IPS-18c (cell line): ENCODE measurements at regions not wholly inside any gene's neighbourhood (a gene's known extent, or its start where the extent isn't known, plus 50 kb on each side); places are given as distances from the start of the nearest gene placed in this dataset.

Experiments used
- H3K4me3 ChIP-seq: 2 replicates; pipeline ENCODE4 v1.7.0; 2013; ENCODE audit warnings: low read depth, mild to moderate bottlenecking, low read length, moderate library complexity; ENCODE audit not compliant: insufficient read depth
- H3K9me3 ChIP-seq: one replicate; pipeline ENCODE4 v1.6.1; 2013; ENCODE audit warnings: mild to moderate bottlenecking, low read length, moderate library complexity; ENCODE audit not compliant: control insufficient read depth, insufficient read depth

DNA sequence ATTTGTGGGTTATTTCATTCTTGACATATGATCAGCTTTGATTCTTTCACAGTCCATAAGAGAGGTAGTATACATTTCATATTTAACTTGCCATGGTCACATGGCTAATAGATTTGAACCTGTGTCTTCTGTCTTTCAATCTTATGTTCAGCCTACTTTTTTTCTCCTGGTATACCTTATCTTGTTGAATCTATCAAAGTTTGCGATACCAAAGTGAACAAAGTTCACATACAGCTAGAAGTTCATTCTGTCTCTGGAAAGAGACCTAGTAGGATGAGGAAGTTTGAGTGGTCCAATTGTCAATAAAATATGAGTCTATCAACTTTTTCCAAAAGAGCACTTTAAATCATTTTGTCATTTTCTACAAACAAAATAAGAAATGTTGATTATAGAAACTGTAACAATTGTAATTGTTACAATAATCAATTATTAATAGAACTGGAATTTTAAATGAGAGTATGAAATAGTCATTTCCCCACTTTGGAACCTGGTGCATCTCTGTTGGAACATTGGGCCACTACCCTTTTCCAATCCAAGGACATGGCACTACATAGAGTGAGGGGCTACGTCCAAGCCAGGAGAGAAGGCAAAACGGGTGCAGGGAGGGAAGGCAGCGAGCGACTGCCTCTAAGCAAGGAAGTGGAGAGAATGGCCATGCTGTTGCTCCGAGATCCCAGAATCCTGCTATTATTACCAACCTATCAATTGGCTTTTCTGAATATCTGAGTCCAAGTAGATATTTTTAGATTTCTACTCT lies 194.2 kb upstream of the FOXQ1 start:
- Histone ChIP-seq H3K4me3 (no peak overlapping the region), H3K9me3 (peaks cover 2% of the 10 kb centered on the region)

DNA sequence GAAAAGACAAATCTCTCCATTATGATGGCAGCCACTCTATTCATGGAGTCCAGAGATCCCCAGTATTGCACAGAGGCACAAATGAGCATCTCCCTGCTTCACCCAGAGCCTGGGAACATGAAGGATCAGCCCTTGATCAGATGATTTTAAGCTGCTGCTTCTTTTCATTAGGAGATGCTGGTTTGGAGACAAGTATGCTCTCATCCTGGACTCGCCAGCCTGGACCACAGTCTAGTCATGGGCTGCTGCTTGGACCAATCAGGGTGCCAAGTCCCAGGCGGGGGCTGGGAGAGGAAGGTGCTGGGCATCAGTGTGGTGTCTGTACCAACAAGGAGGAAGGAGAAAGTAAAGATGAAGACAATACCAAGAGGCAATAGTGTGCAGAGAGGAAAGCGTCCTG lies 195.7 kb upstream of the FOXQ1 start:
- Histone ChIP-seq H3K4me3 (no peak overlapping the region), H3K9me3 (peaks cover 2% of the 10 kb centered on the region)

DNA sequence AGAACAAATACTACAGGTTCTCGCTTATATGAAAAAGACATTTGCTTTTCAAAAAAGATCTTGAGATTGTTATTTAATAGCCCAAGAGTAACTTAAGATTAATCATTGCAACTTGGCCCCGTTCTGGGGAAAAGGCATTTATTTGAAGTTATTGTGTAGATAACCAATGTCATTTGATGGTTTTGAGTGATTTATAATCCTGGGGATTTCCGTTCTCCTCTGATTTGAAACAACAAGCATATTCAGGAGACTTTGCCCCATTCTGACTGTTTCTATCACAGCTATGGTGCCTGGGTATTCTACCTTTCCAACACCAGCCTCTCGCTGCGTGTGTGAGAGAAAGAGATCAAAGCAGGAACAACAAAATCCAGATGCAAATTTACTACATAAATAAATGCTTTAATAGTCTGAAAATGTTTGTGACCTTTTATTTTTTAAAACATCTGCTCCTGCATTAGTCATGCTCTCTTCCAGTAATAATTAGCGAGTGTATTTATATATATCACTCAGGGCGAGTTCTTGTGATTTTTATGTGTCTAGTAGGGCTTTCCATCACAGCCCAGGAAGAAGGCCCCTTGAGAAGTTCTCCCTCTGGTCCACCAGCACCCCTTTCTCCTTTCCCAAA lies 197.9 kb upstream of the FOXQ1 start:
- peaks cover 2% of the 10 kb centered on the region for H3K9me3 ChIP-seq
- H3K4me3 ChIP-seq, result no peak overlapping the region

DNA sequence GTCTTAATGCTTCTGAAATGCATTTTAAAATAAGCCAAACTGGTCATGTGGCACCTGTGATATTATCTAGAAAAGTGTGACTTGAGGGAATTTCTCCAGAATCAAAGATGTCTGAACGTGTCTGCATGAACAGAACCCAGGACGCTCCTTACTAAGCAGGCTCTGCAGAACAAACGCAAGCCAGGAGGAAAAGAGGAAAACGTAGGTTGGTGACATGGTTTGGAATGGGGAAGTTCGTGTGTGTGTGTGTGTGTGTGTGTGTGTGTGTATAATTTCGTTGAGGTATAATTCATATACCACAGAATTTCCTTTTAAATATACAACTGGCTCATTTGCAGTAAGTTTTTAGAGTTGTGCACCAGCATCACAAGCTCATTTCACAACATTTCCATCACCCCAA lies 200.5 kb upstream of the FOXQ1 start:
- Histone ChIP-seq H3K9me3 (peaks cover 6% of the 10 kb centered on the region), H3K4me3 (no peak overlapping the region)

DNA sequence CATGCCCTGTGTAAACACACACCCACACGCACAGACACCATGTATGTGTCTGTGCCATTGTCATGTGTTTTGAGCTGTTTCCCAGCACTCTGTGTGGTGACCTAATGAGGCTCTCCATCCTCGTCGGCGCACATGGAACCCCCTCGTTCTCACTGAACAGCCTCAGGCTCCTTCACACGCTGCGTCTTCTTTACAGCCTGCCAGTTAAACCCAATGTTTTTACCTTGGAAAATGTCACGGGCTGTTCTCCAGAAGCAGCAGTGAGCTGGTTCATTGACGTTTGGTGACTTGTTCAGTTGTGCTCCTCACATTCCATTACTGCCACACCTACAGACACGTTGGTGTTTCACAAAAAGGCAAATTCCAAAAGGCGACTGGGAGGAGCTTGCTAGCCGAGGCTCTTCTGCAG lies 201.0 kb upstream of the FOXQ1 start:
- H3K9me3 ChIP-seq, result peaks cover 6% of the 10 kb centered on the region
- H3K4me3 ChIP-seq, result no peak overlapping the region

DNA sequence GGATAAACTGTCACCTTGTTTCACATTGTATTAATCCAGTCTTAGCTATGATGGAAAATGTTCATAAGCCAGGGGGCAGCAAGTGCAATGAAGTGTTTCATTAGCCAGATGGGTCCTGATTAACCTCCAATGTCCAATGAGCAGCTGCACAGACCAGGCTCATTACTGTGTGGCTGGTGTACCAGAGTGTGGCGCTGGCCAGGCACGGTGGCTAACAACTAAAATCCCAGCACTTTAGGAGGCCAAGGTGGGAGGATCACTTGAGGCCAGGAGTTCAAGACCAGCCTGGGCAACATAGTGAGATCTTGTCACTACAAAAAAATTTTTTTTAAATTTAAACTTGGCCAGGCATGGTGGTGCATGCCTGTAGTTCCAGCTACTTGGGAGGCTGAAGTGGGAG lies 201.7 kb upstream of the FOXQ1 start:
- Histone ChIP-seq H3K9me3 (peaks cover 6% of the 10 kb centered on the region), H3K4me3 (no peak overlapping the region)

DNA sequence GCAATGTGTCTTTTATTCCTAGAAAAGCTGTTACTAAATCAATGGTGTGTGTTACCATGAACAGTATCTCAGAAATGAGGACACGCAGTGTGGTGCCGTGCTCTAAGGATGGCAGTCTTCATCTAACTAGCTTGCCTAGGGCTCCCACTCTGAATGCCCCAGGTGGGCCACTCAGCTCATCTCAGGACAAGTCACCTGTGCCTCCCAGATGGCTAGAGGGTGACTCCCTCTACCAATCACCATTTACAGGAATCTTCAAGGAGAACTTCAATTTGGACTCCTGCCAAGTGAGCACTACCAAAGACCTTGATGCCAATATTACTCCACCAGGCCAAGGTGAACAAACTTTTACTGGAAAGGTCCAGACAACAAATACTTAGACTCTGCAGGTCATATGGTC lies 202.8 kb upstream of the FOXQ1 start:
- H3K4me3 ChIP-seq, result no peak overlapping the region

DNA sequence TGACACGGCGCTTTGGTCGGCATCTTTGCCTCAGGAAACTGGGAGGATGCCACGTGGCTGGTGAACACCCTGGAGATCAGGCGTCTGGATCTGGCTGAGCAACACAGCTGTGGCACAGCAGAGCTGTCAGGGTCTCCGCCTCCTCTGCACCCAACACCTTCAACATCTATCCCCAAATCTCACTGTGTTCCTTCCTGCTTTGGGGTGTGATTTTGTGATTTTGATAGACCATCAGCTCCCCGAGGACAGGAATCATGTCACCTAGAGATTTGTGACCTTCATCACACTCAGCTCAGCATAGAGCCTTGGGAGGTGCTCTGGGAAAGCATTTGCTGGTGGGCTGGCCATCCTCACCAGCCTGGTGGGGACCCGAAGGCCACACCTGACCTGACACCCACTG lies 203.7 kb upstream of the FOXQ1 start:
- Histone ChIP-seq H3K9me3 (peaks cover 4% of the 10 kb centered on the region), H3K4me3 (no peak overlapping the region)

More for the DNA sequence above, 202.8 kb upstream of the FOXQ1 start:
- peaks cover 4% of the 10 kb centered on the region for H3K9me3 ChIP-seq

DNA sequence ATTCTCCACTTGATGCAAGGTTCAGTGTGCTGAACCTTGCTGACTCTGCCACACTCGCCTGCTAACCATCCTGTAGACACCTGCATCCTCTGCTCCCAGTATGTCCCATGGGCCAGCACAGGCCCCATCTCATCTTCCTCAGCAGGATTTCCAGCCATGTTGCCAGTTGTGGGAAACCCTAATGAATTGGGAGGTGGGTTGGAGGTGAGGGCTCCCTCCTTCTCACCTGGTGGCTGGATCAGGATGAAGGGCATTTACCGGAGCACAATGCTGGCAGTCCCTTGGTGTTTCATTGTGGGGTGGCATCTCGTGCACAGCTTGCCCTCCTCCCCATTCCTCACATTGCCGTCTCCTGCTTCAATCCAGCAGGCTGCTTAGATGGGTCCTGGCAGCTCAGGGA lies 204.3 kb upstream of the FOXQ1 start:
- Histone ChIP-seq H3K9me3 (peaks cover 4% of the 10 kb centered on the region), H3K4me3 (no peak overlapping the region)

DNA sequence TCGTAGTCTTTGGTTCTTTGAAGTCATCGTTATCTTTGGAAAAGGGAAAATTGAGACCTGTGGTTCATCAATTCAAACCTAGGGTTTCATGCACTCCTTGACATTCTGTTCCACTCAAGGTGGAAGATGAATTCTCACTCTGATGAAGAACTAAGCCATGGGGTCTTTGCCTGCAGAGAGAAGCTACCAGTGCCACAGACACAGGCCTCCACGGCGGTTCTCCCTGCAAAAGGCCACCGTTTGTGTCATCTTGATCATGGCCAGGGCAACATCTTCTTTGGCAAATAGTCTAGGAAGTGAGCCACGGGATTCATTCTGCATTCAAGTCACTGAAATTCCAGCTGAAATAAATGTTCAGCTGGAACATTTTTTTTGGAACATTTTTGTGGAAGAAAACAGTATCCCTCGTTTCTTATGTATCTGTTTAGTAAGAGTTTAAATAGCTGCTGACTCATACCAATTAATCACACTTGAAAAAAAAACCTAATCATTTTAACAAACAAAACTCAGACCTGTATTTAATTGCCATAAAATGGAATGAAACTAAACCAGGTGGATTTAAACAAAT lies 206.0 kb upstream of the FOXQ1 start:
- H3K9me3 ChIP-seq, result peaks cover 4% of the 10 kb centered on the region
- no peak overlapping the region for H3K4me3 ChIP-seq

DNA sequence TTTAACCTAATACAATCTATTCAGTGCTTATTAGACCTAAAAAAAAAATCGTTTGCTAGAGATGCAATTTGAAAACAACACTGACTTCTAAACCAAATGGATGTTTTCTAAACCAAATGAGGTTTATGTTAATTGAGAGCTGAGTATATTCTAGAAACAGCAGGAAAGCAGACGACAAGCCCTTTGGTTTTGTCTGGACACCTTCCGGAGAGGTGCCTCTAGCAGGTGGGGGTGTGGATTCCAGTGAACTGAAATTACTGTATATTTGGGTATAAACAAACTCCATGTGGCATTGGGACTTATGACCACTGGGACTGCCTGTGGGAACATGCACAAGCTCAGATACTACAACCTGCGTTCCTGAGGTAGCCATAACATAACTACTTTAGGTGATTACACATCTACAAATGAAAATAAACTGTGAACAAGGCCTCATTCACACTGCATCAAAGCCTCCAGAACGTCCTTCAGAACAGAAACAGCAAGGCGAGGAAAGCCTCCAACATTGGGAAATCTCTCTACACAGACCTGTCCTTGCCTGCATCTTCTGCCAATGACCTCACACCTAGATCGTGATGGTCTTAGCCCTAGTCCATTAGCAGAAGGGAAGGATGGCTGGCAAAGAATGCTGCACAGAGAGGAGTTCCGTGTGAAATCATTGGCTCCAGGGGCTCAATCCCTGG lies 206.8 kb upstream of the FOXQ1 start:
- H3K4me3 ChIP-seq, result no peak overlapping the region
- H3K9me3 ChIP-seq, result peaks cover 4% of the 10 kb centered on the region

DNA sequence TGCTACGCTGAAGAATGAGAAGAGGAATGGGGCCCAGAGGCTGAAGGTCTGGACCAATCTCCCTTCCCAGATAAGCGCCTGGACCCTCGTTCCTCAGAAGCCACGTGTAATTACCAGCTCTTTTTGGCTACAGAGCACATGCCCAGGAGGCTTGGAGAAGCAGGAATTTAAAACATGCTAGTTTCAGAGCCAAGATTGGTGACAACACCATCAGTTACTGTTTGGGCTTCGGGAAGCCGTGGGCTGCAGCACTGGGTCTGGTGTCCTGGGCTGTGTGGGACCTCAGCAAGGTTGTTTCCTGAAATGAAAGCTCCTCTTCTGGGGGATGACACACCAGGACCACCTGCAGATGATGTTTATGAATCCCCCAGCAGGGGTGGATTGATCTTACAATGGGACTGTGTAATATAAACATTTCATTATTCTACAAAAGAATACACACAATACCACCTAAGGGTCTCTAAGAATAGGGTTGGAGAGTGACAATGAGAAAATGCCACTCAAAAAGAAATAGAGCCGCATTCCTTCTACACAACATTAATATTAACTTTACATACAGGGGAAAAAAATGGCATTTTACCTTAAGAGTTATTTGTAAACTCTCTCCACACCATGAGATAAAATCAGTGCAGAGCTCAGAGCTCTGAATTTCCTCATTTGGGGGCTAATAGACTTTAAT lies 207.8 kb upstream of the FOXQ1 start:
- Histone ChIP-seq H3K9me3 (peaks cover 4% of the 10 kb centered on the region), H3K4me3 (no peak overlapping the region)

DNA sequence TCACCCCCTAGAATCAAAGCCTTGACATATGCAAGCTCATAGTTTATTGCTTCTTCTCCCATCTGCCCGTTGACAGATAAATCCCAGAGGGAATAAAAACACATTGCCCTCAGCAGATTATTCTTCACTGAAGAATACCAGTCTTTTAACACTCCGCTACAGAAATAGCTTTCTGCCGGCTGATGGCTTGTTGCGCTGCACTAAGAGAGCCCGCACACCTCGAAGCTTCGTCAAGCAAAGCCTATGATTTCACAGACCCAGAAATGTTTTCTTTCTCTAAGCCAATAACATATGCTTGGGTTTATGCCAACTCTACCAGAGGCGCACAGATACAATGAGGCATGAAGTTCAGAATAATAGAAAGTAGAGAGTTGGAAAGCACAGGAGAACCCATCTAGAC lies 208.9 kb upstream of the FOXQ1 start:
- no peak overlapping the region for H3K4me3 ChIP-seq
- H3K9me3 ChIP-seq, result peaks cover 4% of the 10 kb centered on the region

DNA sequence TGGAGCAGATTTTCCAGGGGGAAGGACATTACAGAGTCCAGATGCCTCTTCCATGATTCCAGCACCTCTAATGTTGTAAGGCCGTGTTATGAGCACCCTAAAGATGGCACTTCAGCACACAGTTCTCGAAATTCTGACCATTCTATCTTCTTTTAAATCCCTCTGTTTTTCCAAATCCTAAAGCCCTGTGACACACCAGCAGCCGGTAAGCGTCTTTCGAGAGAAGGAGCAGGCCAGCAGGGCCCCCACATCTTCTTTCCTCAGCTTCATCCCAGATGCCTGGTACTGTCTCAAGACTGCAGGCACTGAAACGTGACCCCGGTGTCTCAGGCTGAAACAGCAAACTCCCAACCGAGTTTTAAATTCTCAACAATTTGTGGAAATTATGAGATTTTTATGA lies 211.6 kb upstream of the FOXQ1 start:
- H3K9me3 ChIP-seq, result no peaks in the 10 kb centered on the region

DNA sequence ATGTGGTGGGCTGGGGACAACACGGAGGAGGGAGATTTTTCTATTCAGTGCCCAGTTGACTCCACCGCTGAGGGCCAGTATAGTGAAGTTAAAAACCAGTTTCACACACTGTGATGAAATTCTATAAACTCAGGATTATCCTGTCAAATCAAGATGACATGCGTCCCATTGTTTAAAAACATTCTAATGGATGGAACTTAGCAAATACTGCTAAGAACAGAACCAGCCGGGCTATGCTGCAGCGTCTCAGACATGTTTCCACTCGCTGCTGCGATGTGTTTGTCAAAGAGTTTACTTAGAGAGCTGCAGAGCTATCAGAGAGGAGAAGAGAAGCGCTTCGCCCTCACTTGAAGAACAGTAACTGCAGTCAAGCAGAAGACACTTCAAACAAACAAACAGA lies 212.6 kb upstream of the FOXQ1 start:
- H3K9me3 ChIP-seq, result no peaks in the 10 kb centered on the region
- H3K4me3 ChIP-seq, result no peak overlapping the region; the same call in 1 of the 2 replicates

More for the DNA sequence above, 211.6 kb upstream of the FOXQ1 start:
- no peak overlapping the region for H3K4me3 ChIP-seq

DNA sequence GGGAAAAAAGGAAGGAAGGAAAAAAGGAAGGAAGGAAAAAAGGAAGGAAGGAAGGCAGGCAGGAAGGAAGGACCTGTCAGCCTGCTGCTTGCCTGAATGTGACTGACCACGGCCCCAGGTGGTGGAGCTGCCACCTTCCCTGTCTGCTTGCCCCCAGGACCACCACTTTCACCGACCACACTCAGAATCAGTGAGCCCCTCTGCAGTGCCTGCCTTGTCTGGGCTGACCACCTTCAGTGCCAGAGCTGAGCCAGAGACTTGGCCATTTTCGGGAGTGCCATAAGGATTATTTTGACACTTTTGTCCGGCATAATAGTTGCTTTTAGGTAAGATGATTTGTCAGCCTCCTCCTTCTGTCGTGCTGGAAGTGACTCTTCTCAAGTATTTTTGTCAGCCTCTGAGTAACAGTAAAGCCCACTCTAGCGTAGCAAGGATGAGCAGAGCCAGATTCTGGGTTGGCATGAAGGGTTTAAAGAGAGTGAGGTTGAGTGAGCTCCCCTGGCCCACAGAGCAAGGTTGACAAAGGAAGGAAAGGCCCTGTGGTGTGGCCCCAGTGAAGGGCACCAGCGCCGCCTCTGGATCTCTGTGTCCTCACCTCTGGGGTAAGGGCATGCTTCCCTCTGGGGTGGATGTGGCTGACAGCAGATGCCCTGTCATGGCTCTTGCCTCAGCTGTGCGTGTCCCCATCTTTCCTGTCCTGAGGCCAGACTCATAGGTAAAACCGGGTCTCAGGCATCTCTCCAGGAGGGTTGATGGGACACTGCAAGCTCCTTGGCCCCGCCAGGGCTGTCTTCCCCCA lies 214.7 kb upstream of the FOXQ1 start:
- Histone ChIP-seq H3K9me3 (no peaks in the 10 kb centered on the region), H3K4me3 (no peak overlapping the region)

DNA sequence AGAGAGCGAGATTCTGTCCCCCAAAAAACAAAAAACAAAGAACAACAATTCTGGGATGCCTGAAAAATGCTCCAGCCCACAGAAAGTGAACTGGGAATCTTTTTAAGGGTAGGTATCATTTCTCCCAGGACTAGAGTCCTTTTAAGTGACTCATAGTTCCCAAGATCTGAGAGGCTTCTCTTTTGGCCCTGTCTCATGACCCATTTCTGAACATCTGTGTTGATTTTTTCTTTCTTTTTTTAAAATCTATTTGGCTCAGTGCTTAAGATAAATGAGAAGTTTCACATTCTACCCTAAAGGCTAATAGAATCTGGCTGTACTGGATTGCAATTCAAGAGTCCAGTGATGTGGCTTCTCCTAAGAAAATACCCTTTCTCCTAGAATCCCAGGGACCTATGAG lies 217.6 kb upstream of the FOXQ1 start:
- Histone ChIP-seq H3K4me3 (no peak overlapping the region), H3K9me3 (no peaks in the 10 kb centered on the region)
